Esophagus squamous epithelium (tissue), 4 donors: ENCODE measurements at regions not wholly inside any gene's neighbourhood (a gene's known extent, or its start where the extent isn't known, plus 50 kb on each side); places are given as distances from the start of the nearest gene placed in this dataset.

Source experiments
- POLR2A ChIP-seq, 4 donors: fragments of 450-650 bp; IDR thresholded peaks; one replicate each; pipeline ENCODE4 v1.6.1; 2017; ENCODE audit warnings: antibody characterized with exemption in 4 of 4, mild to moderate bottlenecking in 4 of 4, moderate library complexity in 3 of 4
- TF ChIP-seq, protein P1 (sequence below), 6 experiments: fragments of 450-650 bp in 4 of 6; fragments of 200-600 bp in 2 of 6; sonication (generic) in 2 of 6; IDR thresholded peaks; one replicate each; pipeline ENCODE4 v1.5.1; 2016 to 2019; ENCODE audit warnings: antibody characterized with exemption in 6 of 6, mild to moderate bottlenecking in 4 of 6, moderate library complexity in 4 of 6

DNA sequence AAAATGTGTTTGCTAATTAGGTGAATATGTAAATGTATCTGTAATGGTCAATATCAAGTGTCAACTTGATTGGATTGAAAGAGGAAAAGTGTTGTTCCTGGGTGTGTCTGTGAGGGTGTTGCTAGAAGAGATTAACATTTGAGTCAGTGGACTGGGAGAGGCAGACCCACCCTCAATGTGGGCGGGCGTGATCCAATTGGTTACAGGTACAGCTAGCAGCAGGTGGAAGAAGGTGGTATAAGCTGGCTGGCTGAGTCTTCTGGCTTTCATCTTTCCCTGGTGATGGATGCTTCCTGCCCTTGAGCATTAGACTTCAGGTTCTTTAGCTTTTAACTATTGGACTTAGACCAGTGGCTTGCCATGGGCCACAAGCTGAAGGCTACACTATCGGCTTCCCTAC is 779.0 kb upstream of the CTNND2 start:
- no peak for TF ChIP-seq POLR2A (IDR thresholded peaks at IDR 0.05)
- TF ChIP-seq, protein P1, sequence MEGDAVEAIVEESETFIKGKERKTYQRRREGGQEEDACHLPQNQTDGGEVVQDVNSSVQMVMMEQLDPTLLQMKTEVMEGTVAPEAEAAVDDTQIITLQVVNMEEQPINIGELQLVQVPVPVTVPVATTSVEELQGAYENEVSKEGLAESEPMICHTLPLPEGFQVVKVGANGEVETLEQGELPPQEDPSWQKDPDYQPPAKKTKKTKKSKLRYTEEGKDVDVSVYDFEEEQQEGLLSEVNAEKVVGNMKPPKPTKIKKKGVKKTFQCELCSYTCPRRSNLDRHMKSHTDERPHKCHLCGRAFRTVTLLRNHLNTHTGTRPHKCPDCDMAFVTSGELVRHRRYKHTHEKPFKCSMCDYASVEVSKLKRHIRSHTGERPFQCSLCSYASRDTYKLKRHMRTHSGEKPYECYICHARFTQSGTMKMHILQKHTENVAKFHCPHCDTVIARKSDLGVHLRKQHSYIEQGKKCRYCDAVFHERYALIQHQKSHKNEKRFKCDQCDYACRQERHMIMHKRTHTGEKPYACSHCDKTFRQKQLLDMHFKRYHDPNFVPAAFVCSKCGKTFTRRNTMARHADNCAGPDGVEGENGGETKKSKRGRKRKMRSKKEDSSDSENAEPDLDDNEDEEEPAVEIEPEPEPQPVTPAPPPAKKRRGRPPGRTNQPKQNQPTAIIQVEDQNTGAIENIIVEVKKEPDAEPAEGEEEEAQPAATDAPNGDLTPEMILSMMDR (IDR thresholded peaks at IDR 0.05): no peak
